GM12878 (cell line): ENCODE measurements at regions not wholly inside any gene's neighbourhood (a gene's known extent, or its start where the extent isn't known, plus 50 kb on each side); places are given as distances from the start of the nearest gene placed in this dataset.
A peak's percentile ranks its signal among the peaks of the same experiment; 100 is the strongest.

ENCODE experiments used
- ATAC-seq: fragments of 200-7000 bp; cut with Tn5 transposase; 3 replicates; pipeline ENCODE4 v1.9.1; 2020; ENCODE audit warnings: mild to moderate bottlenecking, moderate library complexity
- BruUV-seq: library from RNA; stranded (reverse); fragments of 400-500 nt; replicated peaks from 2 replicates; lab custom pipeline; 2021; lab: Mats Ljungman, UMichigan
- CTCF ChIA-PET: fragments of 300-600 bp; sonication (Branson Sonifier 250); formaldehyde crosslinking; extraction: SDS; loops from one replicate; lab custom pipeline; 2021; ENCODE audit warnings: inconsistent platforms; lab: Yijun Ruan, JAX
- POLR2A ChIA-PET: fragments of 350-600 bp; formaldehyde crosslinking; extraction: SDS; loops from one replicate; lab custom pipeline; 2021; ENCODE audit warnings: inconsistent platforms; lab: Charles Lee
- RAD21 ChIA-PET: fragments of 300-600 bp; sonication (Branson Sonifier 250); formaldehyde crosslinking; loops from one replicate; lab custom pipeline; 2023; ENCODE audit warnings: antibody characterized with exemption; ENCODE audit not compliant: unreplicated experiment; lab: Charles Lee
- SMC1A ChIA-PET: fragments of 300-600 bp; sonication (Branson Sonifier 250); formaldehyde crosslinking; loops from one replicate; lab custom pipeline; 2023; ENCODE audit not compliant: unreplicated experiment, uncharacterized antibody; lab: Charles Lee
- DNase-seq: peaks from one replicate; pipeline ENCODE4 v3.0.0-alpha.2; 2011; ENCODE audit warnings: low read depth, low spot score
- FAIRE-seq: peaks from 3 replicates; lab custom pipeline; 2011; peaks lifted over from hg19 to GRCh38; lab: Jason Lieb, UNC
- H2AFZ ChIP-seq: 2 replicates; pipeline ENCODE4 v1.6.0; 2011; ENCODE audit warnings: low read depth, low read length, control low read depth; ENCODE audit not compliant: control insufficient read depth
- H3K27ac ChIP-seq: 2 replicates; pipeline ENCODE4 v1.5.1; 2011; ENCODE audit warnings: control low read depth; ENCODE audit not compliant: control insufficient read depth, insufficient read depth
- H3K27me3 ChIP-seq, 2 experiments: replicated peaks in 1 of 2; 2 replicates each; pipeline versions ENCODE4 v1.6.0 to v1.6.1; 2011; ENCODE audit warnings: low read length in 1 of 2; ENCODE audit not compliant: control insufficient read depth in 2 of 2, insufficient read depth in 2 of 2
- H3K36me3 ChIP-seq, 2 experiments: 2 replicates each; pipeline ENCODE4 v1.5.1; 2011; ENCODE audit warnings: low read length in 1 of 2; ENCODE audit not compliant: control insufficient read depth in 2 of 2, insufficient read depth in 2 of 2
- H3K4me1 ChIP-seq: 2 replicates; pipeline ENCODE4 v1.6.1; 2011; ENCODE audit warnings: mild to moderate bottlenecking, low read length, moderate library complexity, mixed read lengths; ENCODE audit not compliant: control insufficient read depth, insufficient read depth
- H3K4me2 ChIP-seq: 2 replicates; pipeline ENCODE4 v1.6.0; 2011; ENCODE audit warnings: control low read depth; ENCODE audit not compliant: control insufficient read depth, insufficient read depth
- H3K4me3 ChIP-seq: fragments of 200-600 bp; sonication (generic); 2 replicates; pipeline ENCODE4 v1.5.1; 2016
- H3K79me2 ChIP-seq: 2 replicates; pipeline ENCODE4 v1.6.0; 2011; ENCODE audit warnings: low read length; ENCODE audit not compliant: control insufficient read depth, insufficient read depth
- H3K9ac ChIP-seq: 2 replicates; pipeline ENCODE4 v1.8.0; 2011; ENCODE audit warnings: low read length, control low read depth, mixed read lengths; ENCODE audit not compliant: control insufficient read depth, insufficient read depth
- H3K9me3 ChIP-seq: replicated peaks from 3 replicates; pipeline ENCODE4 v1.5.1; 2011; ENCODE audit warnings: mild to moderate bottlenecking, low read length; ENCODE audit not compliant: control insufficient read depth, insufficient read depth
- H4K20me1 ChIP-seq: 2 replicates; pipeline ENCODE4 v1.6.0; 2011; ENCODE audit not compliant: control insufficient read depth, insufficient read depth
- EZH2 ChIP-seq: IDR thresholded peaks from 2 replicates; pipeline ENCODE4 v1.6.1; 2012; ENCODE audit warnings: low read depth, mild to moderate bottlenecking, control low read depth, inconsistent platforms, low read length, borderline replicate concordance; ENCODE audit not compliant: control insufficient read depth
- HDGF ChIP-seq: fragments of 450-650 bp; IDR thresholded peaks from 2 replicates; pipeline ENCODE4 v1.6.1; 2016; ENCODE audit warnings: antibody characterized with exemption
- SMARCA5 ChIP-seq: fragments of 450-650 bp; IDR thresholded peaks from 2 replicates; pipeline ENCODE4 v1.6.1; 2017; ENCODE audit warnings: mild to moderate bottlenecking
- ZNF592 ChIP-seq: fragments of 450-650 bp; IDR thresholded peaks from 2 replicates; pipeline ENCODE4 v1.6.1; 2017; ENCODE audit warnings: mild to moderate bottlenecking, moderate library complexity
- in situ Hi-C: fragments of 300-500 bp; cut with MboI; formaldehyde crosslinking; loops from 9 replicates; pipeline ENCODE4 v1.14.3; 2018; ENCODE audit warnings: mixed read lengths
- intact Hi-C: fragments of 100-400 bp; cut with micrococcal nuclease; formaldehyde crosslinking; loops from one replicate; pipeline ENCODE4 v1.14.2; 2022; ENCODE audit not compliant: unreplicated experiment

- no TSS peak for BruUV-seq
- Histone ChIP-seq H3K9me3 (no peaks in the 10 kb centered on the region), H3K27me3 (no peaks in the 10 kb centered on the region), H3K4me2 (no peak overlapping the region), H3K36me3 (no peaks in the 10 kb centered on the region), H4K20me1 (no peaks in the 10 kb centered on the region), H3K79me2 (no peaks in the 10 kb centered on the region), H3K4me1 (no peaks in the 10 kb centered on the region), H3K27ac (no peak overlapping the region), H3K9ac (no peak overlapping the region), H3K4me3 (no peak overlapping the region), H2AFZ (no peak overlapping the region)
- DNase-seq: no peak
- TF ChIP-seq ZNF592 (no peak), EZH2 (no peak), SMARCA5 (no peak), HDGF (no peak)
- SMC1A ChIA-PET: interaction anchor here (0.7 kb wide), 1 partner anchor 19 kb away, joined by 3 read pairs; no protein-coding TSS in a partner anchor
- peak; percentile 18 for FAIRE-seq
- intact Hi-C loops: no loop called here
- RAD21 ChIA-PET: no interaction called here
- no peak for ATAC-seq
- CTCF ChIA-PET: interaction anchor here (1.6 kb wide), 1 partner anchor 10 kb away, joined by 7 read pairs; no protein-coding TSS in a partner anchor
- in situ Hi-C loops: no loop called here
- POLR2A ChIA-PET: no interaction called here
Measured at GRCh38 chr2:23203383-23203782, 181.6 kb upstream of the KLHL29 start.
